Liver (tissue), 8 donors: ENCODE measurements at regions not wholly inside any gene's neighbourhood (a gene's known extent, or its start where the extent isn't known, plus 50 kb on each side); places are given as distances from the start of the nearest gene placed in this dataset.

ENCODE experiments used
- DNase-seq: peaks from one replicate; pipeline ENCODE4 v3.0.0-alpha.2; 2017; ENCODE audit warnings: low spot score
- H3K27ac ChIP-seq, 2 donors: one replicate each; pipeline ENCODE4 v1.7.0; 2013; ENCODE audit warnings: inconsistent platforms in 2 of 2, low read length in 2 of 2, control low read depth in 1 of 2, low read depth in 1 of 2, mild to moderate bottlenecking in 1 of 2
- H3K27me3 ChIP-seq, 4 donors: one replicate each; pipeline versions ENCODE4 v1.6.1 to v1.7.0; 2013; ENCODE audit warnings: low read length in 3 of 4, inconsistent platforms in 1 of 4, mild to moderate bottlenecking in 1 of 4, moderate library complexity in 1 of 4; ENCODE audit not compliant: control insufficient read depth in 4 of 4, insufficient read depth in 4 of 4
- H3K36me3 ChIP-seq, 4 donors: one replicate each; pipeline versions ENCODE4 v1.6.1 to v1.7.0; 2013; ENCODE audit warnings: low read length in 3 of 4, mild to moderate bottlenecking in 3 of 4, low read depth in 1 of 4, moderate library complexity in 1 of 4; ENCODE audit not compliant: control insufficient read depth in 4 of 4, insufficient read depth in 3 of 4
- H3K4me1 ChIP-seq, 4 donors: one replicate each; pipeline versions ENCODE4 v1.6.1 to v1.7.0; 2013; ENCODE audit warnings: low read length in 3 of 4, mild to moderate bottlenecking in 3 of 4, moderate library complexity in 1 of 4; ENCODE audit not compliant: control insufficient read depth in 4 of 4, insufficient read depth in 4 of 4
- H3K4me3 ChIP-seq, 3 donors: one replicate each; pipeline versions ENCODE4 v1.6.1 to v1.7.0; 2013; ENCODE audit warnings: low read length in 3 of 3, control low read depth in 1 of 3, low read depth in 1 of 3, mild to moderate bottlenecking in 1 of 3
- H3K9ac ChIP-seq, 2 donors: one replicate each; pipeline ENCODE4 v1.7.0; 2013; ENCODE audit warnings: low read length in 2 of 2, mild to moderate bottlenecking in 2 of 2, moderate library complexity in 2 of 2, control low read depth in 1 of 2, low read depth in 1 of 2
- H3K9me3 ChIP-seq, 4 donors: one replicate each; pipeline versions ENCODE4 v1.6.1 to v1.7.0; 2013; ENCODE audit warnings: low read length in 3 of 4; ENCODE audit not compliant: control insufficient read depth in 4 of 4
- CTCF ChIP-seq: fragments of 150-350 bp; IDR thresholded peaks from 2 replicates; pipeline ENCODE4 v1.5.1; 2017; ENCODE audit warnings: improper control_type of control experiment, low read depth, low read length; ENCODE audit not compliant: missing input control
- EGR1 ChIP-seq, 2 donors: IDR thresholded peaks; 2 replicates each; pipeline ENCODE4 v1.6.1; 2016 to 2018; ENCODE audit warnings: antibody characterized with exemption in 2 of 2, low read depth in 2 of 2
- FOXA1 ChIP-seq: IDR thresholded peaks from 2 replicates; pipeline ENCODE4 v1.6.1; 2016; ENCODE audit warnings: antibody characterized with exemption
- FOXA2 ChIP-seq: IDR thresholded peaks from 2 replicates; pipeline ENCODE4 v1.6.1; 2016; ENCODE audit warnings: antibody characterized with exemption
- GABPA ChIP-seq, 2 donors: IDR thresholded peaks in 1 of 2; conservative IDR thresholded peaks in 1 of 2; 2 replicates each; pipeline ENCODE4 v1.6.1; 2016; ENCODE audit warnings: antibody characterized with exemption in 2 of 2, mild to moderate bottlenecking in 1 of 2, moderate library complexity in 1 of 2
- HNF4A ChIP-seq, 2 donors: conservative IDR thresholded peaks; 2 replicates each; pipeline ENCODE4 v1.6.1; 2016; ENCODE audit warnings: antibody characterized with exemption in 2 of 2, mild to moderate bottlenecking in 2 of 2
- HNF4G ChIP-seq: IDR thresholded peaks from 2 replicates; pipeline ENCODE4 v1.6.1; 2016; ENCODE audit warnings: antibody characterized with exemption
- JUND ChIP-seq, 2 donors: IDR thresholded peaks; 2 replicates each; pipeline ENCODE4 v1.6.1; 2016; ENCODE audit warnings: antibody characterized with exemption in 2 of 2
- NR2F2 ChIP-seq: IDR thresholded peaks from 2 replicates; pipeline ENCODE4 v1.6.1; 2016; ENCODE audit warnings: antibody characterized with exemption
- RAD21 ChIP-seq, 2 donors: IDR thresholded peaks; 2 replicates each; pipeline ENCODE4 v1.6.1; 2016; ENCODE audit warnings: antibody characterized with exemption in 2 of 2, mild to moderate bottlenecking in 2 of 2
- RXRA ChIP-seq, 2 donors: IDR thresholded peaks; 2 replicates each; pipeline ENCODE4 v1.6.1; 2017 to 2018; ENCODE audit warnings: antibody characterized with exemption in 2 of 2, mild to moderate bottlenecking in 1 of 2
- SP1 ChIP-seq: IDR thresholded peaks from 2 replicates; pipeline ENCODE4 v1.6.1; 2018; ENCODE audit warnings: antibody characterized with exemption, mild to moderate bottlenecking
- TAF1 ChIP-seq: conservative IDR thresholded peaks from 2 replicates; pipeline ENCODE4 v1.6.1; 2016; ENCODE audit warnings: antibody characterized with exemption, mild to moderate bottlenecking
- WGBS: extraction: QIAGEN DNeasy Blood & Tissue Kit; methylation state at CpG from one replicate; pipeline ENCODE4 v1.1.7; 2013; 5-methylcytosine and 5-hydroxymethylcytosine counted together
- TF ChIP-seq, protein P1 (sequence below): IDR thresholded peaks from 2 replicates; pipeline ENCODE4 v1.6.1; 2016; ENCODE audit warnings: antibody characterized with exemption
- TF ChIP-seq, protein P2 (sequence below): IDR thresholded peaks from 2 replicates; pipeline ENCODE4 v1.6.1; 2016; ENCODE audit warnings: antibody characterized with exemption
- TF ChIP-seq, protein P3 (sequence below): IDR thresholded peaks from 2 replicates; pipeline ENCODE4 v1.6.1; 2016; ENCODE audit warnings: antibody characterized with exemption, mild to moderate bottlenecking
- TF ChIP-seq, protein P4 (sequence below): IDR thresholded peaks from 2 replicates; pipeline ENCODE4 v1.6.1; 2016; ENCODE audit warnings: antibody characterized with exemption
- donor health status: healthy.
- donor health status: healthy.
- donor health status: healthy.
- donor health status: healthy.
- donor health status: healthy.

- no peaks in the 10 kb centered on the region for H3K9me3 ChIP-seq
- no peak overlapping the region for H3K4me3 ChIP-seq
- TF ChIP-seq HNF4A (conservative IDR thresholded peaks at IDR 0.05), result no peak
- TF ChIP-seq, protein P1, sequence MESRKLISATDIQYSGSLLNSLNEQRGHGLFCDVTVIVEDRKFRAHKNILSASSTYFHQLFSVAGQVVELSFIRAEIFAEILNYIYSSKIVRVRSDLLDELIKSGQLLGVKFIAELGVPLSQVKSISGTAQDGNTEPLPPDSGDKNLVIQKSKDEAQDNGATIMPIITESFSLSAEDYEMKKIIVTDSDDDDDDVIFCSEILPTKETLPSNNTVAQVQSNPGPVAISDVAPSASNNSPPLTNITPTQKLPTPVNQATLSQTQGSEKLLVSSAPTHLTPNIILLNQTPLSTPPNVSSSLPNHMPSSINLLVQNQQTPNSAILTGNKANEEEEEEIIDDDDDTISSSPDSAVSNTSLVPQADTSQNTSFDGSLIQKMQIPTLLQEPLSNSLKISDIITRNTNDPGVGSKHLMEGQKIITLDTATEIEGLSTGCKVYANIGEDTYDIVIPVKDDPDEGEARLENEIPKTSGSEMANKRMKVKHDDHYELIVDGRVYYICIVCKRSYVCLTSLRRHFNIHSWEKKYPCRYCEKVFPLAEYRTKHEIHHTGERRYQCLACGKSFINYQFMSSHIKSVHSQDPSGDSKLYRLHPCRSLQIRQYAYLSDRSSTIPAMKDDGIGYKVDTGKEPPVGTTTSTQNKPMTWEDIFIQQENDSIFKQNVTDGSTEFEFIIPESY, result no peak
- no peak for TF ChIP-seq RAD21 (IDR thresholded peaks at IDR 0.05)
- TF ChIP-seq TAF1, result no peak
- TF ChIP-seq, protein P2, sequence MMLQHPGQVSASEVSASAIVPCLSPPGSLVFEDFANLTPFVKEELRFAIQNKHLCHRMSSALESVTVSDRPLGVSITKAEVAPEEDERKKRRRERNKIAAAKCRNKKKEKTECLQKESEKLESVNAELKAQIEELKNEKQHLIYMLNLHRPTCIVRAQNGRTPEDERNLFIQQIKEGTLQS, result no peak
- WGBS, result 75% methylated on average over 5 of the region's 5 CpGs
- no peak overlapping the region for H3K27ac ChIP-seq
- H3K4me1 ChIP-seq, result no peaks in the 10 kb centered on the region
- DNase-seq, result no peak
- peaks cover 0 to 3% (median under 1%) of the 10 kb centered on the region in 4 donors for H3K27me3 ChIP-seq
- no peak overlapping the region for H3K9ac ChIP-seq
- no peaks in the 10 kb centered on the region for H3K36me3 ChIP-seq
Observed at GRCh38 chr1:70567167-70567566, 156.1 kb downstream of the CTH start.

DNA sequence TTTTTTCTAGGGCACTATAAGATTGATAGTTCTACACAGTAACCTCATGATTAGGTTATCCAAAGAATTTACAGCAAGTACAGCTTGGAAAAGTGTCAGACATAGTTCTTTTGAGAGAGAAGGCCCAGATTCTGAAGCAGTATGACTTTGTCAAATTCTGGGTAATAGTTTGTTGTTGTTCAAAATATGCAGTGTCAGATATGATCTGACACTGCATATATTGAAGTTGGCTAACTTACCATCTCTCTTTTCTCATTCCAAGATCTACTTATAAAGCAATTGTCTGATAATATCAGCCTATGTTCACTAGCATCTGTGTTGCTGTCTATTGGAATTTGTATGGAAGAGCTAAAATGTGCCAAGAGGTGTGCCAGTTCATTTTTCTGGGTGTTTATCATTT is 160.1 kb downstream of the CTH start:
- TF ChIP-seq NR2F2 (no peak), SP1 (no peak), GABPA (IDR thresholded peaks at IDR 0.05 in 1 of 2, conservative IDR thresholded peaks at IDR 0.05 in 1 of 2) (no peak), JUND (IDR thresholded peaks at IDR 0.05) (no peak), CTCF (no peak), HNF4G (no peak), RXRA (IDR thresholded peaks at IDR 0.05) (no peak), FOXA1 (no peak), TAF1 (no peak), HNF4A (conservative IDR thresholded peaks at IDR 0.05) (no peak), RAD21 (IDR thresholded peaks at IDR 0.05) (no peak), FOXA2 (no peak), EGR1 (IDR thresholded peaks at IDR 0.05; ENCODE audit: low read depth in 2 of 2) (no peak)
- TF ChIP-seq, protein P2, result no peak
- TF ChIP-seq, protein P3, sequence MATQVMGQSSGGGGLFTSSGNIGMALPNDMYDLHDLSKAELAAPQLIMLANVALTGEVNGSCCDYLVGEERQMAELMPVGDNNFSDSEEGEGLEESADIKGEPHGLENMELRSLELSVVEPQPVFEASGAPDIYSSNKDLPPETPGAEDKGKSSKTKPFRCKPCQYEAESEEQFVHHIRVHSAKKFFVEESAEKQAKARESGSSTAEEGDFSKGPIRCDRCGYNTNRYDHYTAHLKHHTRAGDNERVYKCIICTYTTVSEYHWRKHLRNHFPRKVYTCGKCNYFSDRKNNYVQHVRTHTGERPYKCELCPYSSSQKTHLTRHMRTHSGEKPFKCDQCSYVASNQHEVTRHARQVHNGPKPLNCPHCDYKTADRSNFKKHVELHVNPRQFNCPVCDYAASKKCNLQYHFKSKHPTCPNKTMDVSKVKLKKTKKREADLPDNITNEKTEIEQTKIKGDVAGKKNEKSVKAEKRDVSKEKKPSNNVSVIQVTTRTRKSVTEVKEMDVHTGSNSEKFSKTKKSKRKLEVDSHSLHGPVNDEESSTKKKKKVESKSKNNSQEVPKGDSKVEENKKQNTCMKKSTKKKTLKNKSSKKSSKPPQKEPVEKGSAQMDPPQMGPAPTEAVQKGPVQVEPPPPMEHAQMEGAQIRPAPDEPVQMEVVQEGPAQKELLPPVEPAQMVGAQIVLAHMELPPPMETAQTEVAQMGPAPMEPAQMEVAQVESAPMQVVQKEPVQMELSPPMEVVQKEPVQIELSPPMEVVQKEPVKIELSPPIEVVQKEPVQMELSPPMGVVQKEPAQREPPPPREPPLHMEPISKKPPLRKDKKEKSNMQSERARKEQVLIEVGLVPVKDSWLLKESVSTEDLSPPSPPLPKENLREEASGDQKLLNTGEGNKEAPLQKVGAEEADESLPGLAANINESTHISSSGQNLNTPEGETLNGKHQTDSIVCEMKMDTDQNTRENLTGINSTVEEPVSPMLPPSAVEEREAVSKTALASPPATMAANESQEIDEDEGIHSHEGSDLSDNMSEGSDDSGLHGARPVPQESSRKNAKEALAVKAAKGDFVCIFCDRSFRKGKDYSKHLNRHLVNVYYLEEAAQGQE, result no peak
- TF ChIP-seq, protein P4, sequence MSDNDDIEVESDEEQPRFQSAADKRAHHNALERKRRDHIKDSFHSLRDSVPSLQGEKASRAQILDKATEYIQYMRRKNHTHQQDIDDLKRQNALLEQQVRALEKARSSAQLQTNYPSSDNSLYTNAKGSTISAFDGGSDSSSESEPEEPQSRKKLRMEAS, result no peak
- DNase-seq, result no peak

More for the DNA sequence above, 160.1 kb downstream of the CTH start:
- Histone ChIP-seq H3K4me1 (no peaks in the 10 kb centered on the region), H3K27me3 (no peaks in the 10 kb centered on the region), H3K36me3 (no peaks in the 10 kb centered on the region), H3K9me3 (no peaks in the 10 kb centered on the region), H3K9ac (no peak overlapping the region), H3K4me3 (no peak overlapping the region), H3K27ac (no peak overlapping the region)
